ENCODE measurements at regions not wholly inside any gene's neighbourhood (a gene's known extent, or its start where the extent isn't known, plus 50 kb on each side); places are given as distances from the start of the nearest gene placed in this dataset.

GRCh38 chr4:83993774-83994173, 457.9 kb downstream of the GPAT3 start:
- TF ChIP-seq POLR2A (IDR thresholded peaks at IDR 0.05; ENCODE audit: low read depth, low read length) (no peak), POU2F2 (IDR thresholded peaks at IDR 0.05; ENCODE audit: low read depth, low read length) (no peak), POLR2AphosphoS5 (IDR thresholded peaks at IDR 0.05; ENCODE audit: low read depth, low read length) (no peak), TAF1 (IDR thresholded peaks at IDR 0.05; ENCODE audit: low read depth, low read length) (no peak)
